ENCODE measurements at regions not wholly inside any gene's neighbourhood (a gene's known extent, or its start where the extent isn't known, plus 50 kb on each side); places are given as distances from the start of the nearest gene placed in this dataset.

DNA sequence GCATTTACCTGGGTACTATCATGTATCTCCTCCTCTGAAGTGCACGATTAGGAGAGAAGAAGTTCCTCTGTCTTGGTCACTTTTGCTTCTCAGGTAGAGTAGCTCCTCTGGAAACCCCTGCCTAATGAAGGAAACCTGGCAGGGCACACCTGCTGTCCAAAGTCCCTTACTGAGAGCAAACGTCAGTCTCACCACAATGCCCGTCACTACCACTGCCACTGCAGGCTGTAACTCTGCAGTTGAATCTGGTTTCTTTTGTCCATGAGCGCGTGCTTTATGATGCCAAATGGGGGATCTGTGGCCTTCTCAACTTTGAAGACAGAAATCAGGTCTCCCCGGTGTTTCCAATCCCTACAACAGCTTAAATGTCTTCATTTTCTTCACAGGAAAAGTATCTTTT is 1068.6 kb downstream of the BCL11B start:
- TF ChIP-seq JUN (CRISPR knock-in tag; IDR thresholded peaks at IDR 0.05): no peak
- no peak for TF ChIP-seq CTCF (IDR thresholded peaks at IDR 0.05)
- TF ChIP-seq ATF2 (CRISPR knock-in tag; IDR thresholded peaks at IDR 0.05; ENCODE audit: borderline replicate concordance, low read depth): no peak
- TF ChIP-seq, protein P1, sequence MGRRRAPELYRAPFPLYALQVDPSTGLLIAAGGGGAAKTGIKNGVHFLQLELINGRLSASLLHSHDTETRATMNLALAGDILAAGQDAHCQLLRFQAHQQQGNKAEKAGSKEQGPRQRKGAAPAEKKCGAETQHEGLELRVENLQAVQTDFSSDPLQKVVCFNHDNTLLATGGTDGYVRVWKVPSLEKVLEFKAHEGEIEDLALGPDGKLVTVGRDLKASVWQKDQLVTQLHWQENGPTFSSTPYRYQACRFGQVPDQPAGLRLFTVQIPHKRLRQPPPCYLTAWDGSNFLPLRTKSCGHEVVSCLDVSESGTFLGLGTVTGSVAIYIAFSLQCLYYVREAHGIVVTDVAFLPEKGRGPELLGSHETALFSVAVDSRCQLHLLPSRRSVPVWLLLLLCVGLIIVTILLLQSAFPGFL (CRISPR knock-in tag; IDR thresholded peaks at IDR 0.05; ENCODE audit: borderline replicate concordance): no peak
- TF ChIP-seq USF2 (CRISPR knock-in tag; IDR thresholded peaks at IDR 0.05): no peak
- no peak for TF ChIP-seq KAT7 (CRISPR knock-in tag; IDR thresholded peaks at IDR 0.05; ENCODE audit: borderline replicate concordance)
- TF ChIP-seq ZBTB43 (CRISPR knock-in tag; IDR thresholded peaks at IDR 0.05): no peak
- TF ChIP-seq ZBTB21 (CRISPR knock-in tag; IDR thresholded peaks at IDR 0.05; ENCODE audit: borderline replicate concordance): no peak
- no peak for TF ChIP-seq FOXJ3 (CRISPR knock-in tag; IDR thresholded peaks at IDR 0.05; ENCODE audit: borderline replicate concordance)
- no peak for TF ChIP-seq ZNF416 (CRISPR knock-in tag; IDR thresholded peaks at IDR 0.05)
- no peak for TF ChIP-seq ATF3 (CRISPR knock-in tag; conservative IDR thresholded peaks at IDR 0.05)
- TF ChIP-seq, protein P2, sequence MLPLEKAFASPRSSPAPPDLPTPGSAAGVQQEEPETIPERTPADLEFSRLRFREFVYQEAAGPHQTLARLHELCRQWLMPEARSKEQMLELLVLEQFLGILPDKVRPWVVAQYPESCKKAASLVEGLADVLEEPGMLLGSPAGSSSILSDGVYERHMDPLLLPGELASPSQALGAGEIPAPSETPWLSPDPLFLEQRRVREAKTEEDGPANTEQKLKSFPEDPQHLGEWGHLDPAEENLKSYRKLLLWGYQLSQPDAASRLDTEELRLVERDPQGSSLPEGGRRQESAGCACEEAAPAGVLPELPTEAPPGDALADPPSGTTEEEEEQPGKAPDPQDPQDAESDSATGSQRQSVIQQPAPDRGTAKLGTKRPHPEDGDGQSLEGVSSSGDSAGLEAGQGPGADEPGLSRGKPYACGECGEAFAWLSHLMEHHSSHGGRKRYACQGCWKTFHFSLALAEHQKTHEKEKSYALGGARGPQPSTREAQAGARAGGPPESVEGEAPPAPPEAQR (CRISPR knock-in tag; IDR thresholded peaks at IDR 0.05): no peak

Data from WTC11 (cell line).